ENCODE measurements at regions not wholly inside any gene's neighbourhood (a gene's known extent, or its start where the extent isn't known, plus 50 kb on each side); places are given as distances from the start of the nearest gene placed in this dataset.

DNA sequence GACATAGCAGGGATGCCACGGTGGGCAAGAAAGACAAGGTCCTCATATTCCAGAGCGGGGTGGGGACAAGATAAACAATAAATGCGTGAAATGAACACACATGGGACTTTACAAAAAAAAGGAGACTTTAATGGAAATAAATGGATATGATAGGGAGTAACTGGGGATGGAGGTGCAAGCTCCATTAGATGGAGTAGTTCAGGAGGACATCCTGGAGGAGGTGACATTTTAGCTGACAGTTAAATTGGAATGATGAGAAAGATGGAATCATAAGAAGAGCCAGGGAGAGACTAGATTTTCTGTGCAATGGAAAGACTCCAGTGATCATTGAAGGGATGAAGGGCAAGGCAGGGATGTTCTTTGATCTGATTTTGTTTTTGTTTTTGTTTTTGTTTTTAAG is 83.6 kb upstream of the MYL10 start:
- Histone ChIP-seq H3K27me3 (ENCODE audit: control insufficient read depth, insufficient read depth, low read length) (no peaks in the 10 kb centered on the region), H3K4me3 (ENCODE audit: low read length) (no peak overlapping the region), H3K9me3 (ENCODE audit: control insufficient read depth, low read depth, low read length) (no peaks in the 10 kb centered on the region), H3K36me3 (ENCODE audit: control insufficient read depth, insufficient read depth, low read length) (no peaks in the 10 kb centered on the region), H3K4me1 (ENCODE audit: control insufficient read depth, insufficient read depth, low read length) (peaks cover 12% of the 10 kb centered on the region), H3K27ac (ENCODE audit: low read length) (no peak overlapping the region)
- 83% methylated on average over 2 of the region's 3 CpGs for WGBS (ENCODE audit: insufficient coverage, low lambda C conversion rate)
- DNase-seq, result no peak

DNA sequence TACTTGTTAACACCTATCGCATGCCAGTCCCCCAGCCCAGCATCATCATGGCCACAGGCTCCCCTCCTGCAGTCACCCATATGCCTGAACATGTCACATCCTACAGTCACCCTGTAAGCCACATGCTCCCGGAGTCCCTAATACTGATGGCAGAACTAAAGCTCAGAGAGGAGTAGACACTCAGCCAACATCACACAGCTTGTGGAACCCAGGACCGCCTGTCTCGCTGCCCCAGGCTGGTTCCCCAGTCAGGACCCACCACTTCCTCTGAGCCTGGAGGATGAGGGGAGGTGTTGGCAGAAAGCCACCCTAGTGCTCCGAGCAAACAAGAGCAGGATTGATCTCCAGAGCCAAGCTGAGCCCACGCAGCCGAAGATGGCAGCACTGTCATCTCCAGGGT is 85.0 kb upstream of the MYL10 start:
- no CpG with 5 or more reads among the region's 7 CpGs for WGBS (ENCODE audit: insufficient coverage, low lambda C conversion rate)
- Histone ChIP-seq H3K4me3 (ENCODE audit: low read length) (no peak overlapping the region), H3K27ac (ENCODE audit: low read length) (no peak overlapping the region), H3K4me1 (ENCODE audit: control insufficient read depth, insufficient read depth, low read length) (peaks cover 14% of the 10 kb centered on the region), H3K9me3 (ENCODE audit: control insufficient read depth, low read depth, low read length) (no peaks in the 10 kb centered on the region), H3K27me3 (ENCODE audit: control insufficient read depth, insufficient read depth, low read length) (no peaks in the 10 kb centered on the region), H3K36me3 (ENCODE audit: control insufficient read depth, insufficient read depth, low read length) (no peaks in the 10 kb centered on the region)
- no peak for DNase-seq

DNA sequence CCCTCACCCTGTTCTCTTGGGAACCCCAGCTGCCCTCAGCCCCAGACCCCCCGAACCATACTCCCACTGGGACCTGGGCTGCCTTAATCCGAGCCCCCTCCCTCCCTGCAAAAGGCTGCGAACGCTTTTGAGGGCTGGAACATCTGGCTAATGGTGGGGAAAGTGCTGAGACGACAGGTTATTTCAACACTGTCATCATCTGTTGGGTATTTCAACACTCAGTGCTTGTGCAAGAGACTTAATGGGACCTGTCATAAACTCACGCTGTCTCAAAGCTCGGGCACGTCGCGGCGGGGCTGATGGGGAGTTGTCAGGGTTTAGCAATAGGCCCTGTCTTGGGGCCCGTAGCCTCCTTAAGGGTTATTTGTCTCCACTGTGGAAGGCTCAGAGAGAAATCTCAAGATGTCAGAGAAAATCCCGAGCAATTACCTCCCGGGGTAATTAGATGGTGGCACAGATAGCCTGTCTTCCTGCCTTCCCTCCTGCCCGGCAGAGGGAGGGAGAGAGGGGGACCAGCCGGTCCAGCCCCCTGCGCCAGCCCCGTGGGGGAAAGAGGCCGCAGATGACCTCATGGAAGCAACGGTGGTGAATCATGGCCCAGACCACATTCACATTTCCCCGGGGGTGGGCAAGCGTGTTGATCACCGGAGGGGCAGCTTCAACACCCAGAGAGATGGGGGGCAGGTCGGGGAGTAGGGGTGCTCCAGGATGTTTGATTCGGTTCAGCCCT is 88.7 kb upstream of the MYL10 start:
- H3K9me3 ChIP-seq (ENCODE audit: control insufficient read depth, low read depth, low read length), result no peaks in the 10 kb centered on the region
- WGBS (ENCODE audit: insufficient coverage, low lambda C conversion rate), result no CpG with 5 or more reads among the region's 25 CpGs
- H3K4me1 ChIP-seq (ENCODE audit: control insufficient read depth, insufficient read depth, low read length), result peaks cover 28% of the 10 kb centered on the region
- H3K27me3 ChIP-seq (ENCODE audit: control insufficient read depth, insufficient read depth, low read length), result no peaks in the 10 kb centered on the region
- H3K36me3 ChIP-seq (ENCODE audit: control insufficient read depth, insufficient read depth, low read length), result no peaks in the 10 kb centered on the region
- peak; percentile 96 to 99 for DNase-seq
- peak overlapping the region; percentile 97 for H3K27ac ChIP-seq (ENCODE audit: low read length)
- H3K4me3 ChIP-seq (ENCODE audit: low read length), result no peak overlapping the region

DNA sequence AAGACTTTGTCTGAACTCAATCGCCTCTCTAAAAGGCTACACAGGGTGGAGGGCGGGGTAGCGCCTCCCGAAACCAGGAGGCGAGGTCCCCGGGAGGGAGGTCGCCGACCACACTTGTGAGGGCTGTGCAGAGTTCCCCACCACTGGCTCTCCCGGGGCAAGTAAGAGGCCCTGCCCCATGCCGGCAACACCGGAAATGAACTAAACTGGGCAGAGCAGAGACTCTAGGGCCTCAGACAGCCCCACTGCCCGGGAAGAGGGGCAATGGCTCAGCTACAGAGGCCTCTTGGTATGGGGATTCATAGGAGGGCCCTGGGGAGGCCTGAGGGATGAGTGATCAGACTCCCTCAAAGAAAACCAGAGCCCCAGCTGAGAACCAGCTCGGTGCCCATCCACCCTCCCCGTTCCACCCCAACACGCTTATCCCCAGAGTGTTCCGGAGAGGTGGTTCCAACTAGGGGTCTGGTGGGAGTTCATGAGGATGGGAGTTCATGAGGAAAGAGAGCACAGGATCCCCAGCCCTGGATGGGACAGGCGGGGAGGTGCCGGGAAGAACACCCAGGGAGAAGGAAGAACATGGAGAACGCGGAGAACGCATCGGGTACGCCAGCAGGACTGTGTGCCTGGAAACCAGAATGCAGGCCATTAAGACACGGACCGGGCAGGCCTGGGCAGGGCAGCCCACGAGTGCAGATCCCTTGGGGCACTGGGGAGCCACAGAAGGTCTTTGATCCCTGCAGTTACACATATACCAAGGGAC is 89.4 kb upstream of the MYL10 start:
- Histone ChIP-seq H3K36me3 (ENCODE audit: control insufficient read depth, insufficient read depth, low read length) (no peaks in the 10 kb centered on the region), H3K4me3 (ENCODE audit: low read length) (no peak overlapping the region), H3K4me1 (ENCODE audit: control insufficient read depth, insufficient read depth, low read length) (peaks cover 32% of the 10 kb centered on the region), H3K27me3 (ENCODE audit: control insufficient read depth, insufficient read depth, low read length) (no peaks in the 10 kb centered on the region), H3K27ac (ENCODE audit: low read length) (peak overlapping the region; percentile 97), H3K9me3 (ENCODE audit: control insufficient read depth, low read depth, low read length) (peaks cover 3% of the 10 kb centered on the region)
- no CpG with 5 or more reads among the region's 26 CpGs for WGBS (ENCODE audit: insufficient coverage, low lambda C conversion rate)
- DNase-seq, result peak in 1 of 2 donors; percentile 93

DNA sequence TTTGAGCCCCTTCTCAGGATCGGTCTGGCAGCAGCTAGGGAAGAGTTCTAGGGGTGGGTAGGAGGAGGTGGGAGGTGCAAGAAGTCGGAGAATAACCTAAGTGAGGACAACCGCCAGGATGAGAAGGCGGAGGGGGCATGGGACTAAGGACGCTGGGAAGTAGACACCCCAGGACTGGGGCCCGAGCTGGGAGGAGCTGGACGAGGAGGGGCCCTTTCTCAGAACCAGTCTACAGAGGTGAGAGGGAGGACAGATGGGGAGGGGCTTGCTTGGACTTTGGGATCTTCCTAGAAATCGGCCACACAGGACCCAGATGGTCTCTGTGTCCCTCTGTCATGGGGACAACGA is 90.0 kb upstream of the MYL10 start:
- peak in 1 of 2 donors; percentile 97 for DNase-seq
- Histone ChIP-seq H3K9me3 (ENCODE audit: control insufficient read depth, low read depth, low read length) (peaks cover 8% of the 10 kb centered on the region), H3K27ac (ENCODE audit: low read length) (peak overlapping the region; percentile 97)

GRCh38 chr7:101720324-101720723 is 91.2 kb upstream of the MYL10 start:
- Histone ChIP-seq H3K9me3 (ENCODE audit: control insufficient read depth, low read depth, low read length) (peaks cover 8% of the 10 kb centered on the region), H3K4me1 (ENCODE audit: control insufficient read depth, insufficient read depth, low read length) (peaks cover 32% of the 10 kb centered on the region), H3K4me3 (ENCODE audit: low read length) (no peak overlapping the region), H3K27ac (ENCODE audit: low read length) (peak overlapping the region; percentile 97), H3K27me3 (ENCODE audit: control insufficient read depth, insufficient read depth, low read length) (no peaks in the 10 kb centered on the region), H3K36me3 (ENCODE audit: control insufficient read depth, insufficient read depth, low read length) (no peaks in the 10 kb centered on the region)
- no peak for DNase-seq
- WGBS (ENCODE audit: insufficient coverage, low lambda C conversion rate), result no CpG with 5 or more reads among the region's 5 CpGs

More for the DNA sequence above, 90.0 kb upstream of the MYL10 start:
- H3K4me1 ChIP-seq (ENCODE audit: control insufficient read depth, insufficient read depth, low read length), result peaks cover 32% of the 10 kb centered on the region
- WGBS (ENCODE audit: insufficient coverage, low lambda C conversion rate), result no CpG with 5 or more reads among the region's 9 CpGs
- H3K36me3 ChIP-seq (ENCODE audit: control insufficient read depth, insufficient read depth, low read length), result no peaks in the 10 kb centered on the region
- H3K27me3 ChIP-seq (ENCODE audit: control insufficient read depth, insufficient read depth, low read length), result no peaks in the 10 kb centered on the region
- no peak overlapping the region for H3K4me3 ChIP-seq (ENCODE audit: low read length)

GRCh38 chr7:101722247-101722646 is 93.2 kb upstream of the MYL10 start:
- H3K9me3 ChIP-seq (ENCODE audit: control insufficient read depth, low read depth, low read length), result peaks cover 8% of the 10 kb centered on the region
- peak overlapping the region; percentile 24 for H3K27ac ChIP-seq (ENCODE audit: low read length)
- no peaks in the 10 kb centered on the region for H3K27me3 ChIP-seq (ENCODE audit: control insufficient read depth, insufficient read depth, low read length)
- peak in 1 of 2 donors; percentile 43 for DNase-seq
- H3K36me3 ChIP-seq (ENCODE audit: control insufficient read depth, insufficient read depth, low read length), result no peaks in the 10 kb centered on the region
- no CpG with 5 or more reads among the region's 21 CpGs for WGBS (ENCODE audit: insufficient coverage, low lambda C conversion rate)
- peaks cover 31% of the 10 kb centered on the region for H3K4me1 ChIP-seq (ENCODE audit: control insufficient read depth, insufficient read depth, low read length)
- no peak overlapping the region for H3K4me3 ChIP-seq (ENCODE audit: low read length)

DNA sequence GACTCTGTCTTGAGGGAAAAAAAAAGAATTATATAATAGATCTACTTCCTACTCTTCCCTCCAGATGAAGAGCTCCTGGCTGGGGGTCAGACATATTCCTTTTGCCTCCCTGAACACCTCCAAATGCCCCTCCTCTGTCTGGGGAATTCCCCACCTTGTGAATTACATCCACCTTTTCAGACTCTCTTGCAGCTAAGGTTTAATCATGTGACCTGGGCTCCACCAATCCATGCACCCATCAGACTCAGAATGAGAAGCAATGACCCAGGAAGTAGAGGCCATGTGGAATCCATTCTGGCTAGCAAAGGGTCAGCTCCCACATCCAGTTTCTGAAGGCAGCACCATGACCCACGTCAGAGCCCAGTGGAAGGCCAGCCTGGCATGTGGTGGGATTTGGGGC is 93.6 kb upstream of the CUX1 start:
- no peaks in the 10 kb centered on the region for H3K27me3 ChIP-seq (ENCODE audit: control insufficient read depth, insufficient read depth, low read length)
- no peak overlapping the region for H3K4me3 ChIP-seq (ENCODE audit: low read length)
- H3K36me3 ChIP-seq (ENCODE audit: control insufficient read depth, insufficient read depth, low read length), result no peaks in the 10 kb centered on the region
- no peak for DNase-seq
- no peak overlapping the region for H3K27ac ChIP-seq (ENCODE audit: low read length)
- WGBS (ENCODE audit: insufficient coverage, low lambda C conversion rate), result no CpG with 5 or more reads among the region's 1 CpG
- H3K4me1 ChIP-seq (ENCODE audit: control insufficient read depth, insufficient read depth, low read length), result peaks cover 27% of the 10 kb centered on the region
- H3K9me3 ChIP-seq (ENCODE audit: control insufficient read depth, low read depth, low read length), result peaks cover 8% of the 10 kb centered on the region

DNA sequence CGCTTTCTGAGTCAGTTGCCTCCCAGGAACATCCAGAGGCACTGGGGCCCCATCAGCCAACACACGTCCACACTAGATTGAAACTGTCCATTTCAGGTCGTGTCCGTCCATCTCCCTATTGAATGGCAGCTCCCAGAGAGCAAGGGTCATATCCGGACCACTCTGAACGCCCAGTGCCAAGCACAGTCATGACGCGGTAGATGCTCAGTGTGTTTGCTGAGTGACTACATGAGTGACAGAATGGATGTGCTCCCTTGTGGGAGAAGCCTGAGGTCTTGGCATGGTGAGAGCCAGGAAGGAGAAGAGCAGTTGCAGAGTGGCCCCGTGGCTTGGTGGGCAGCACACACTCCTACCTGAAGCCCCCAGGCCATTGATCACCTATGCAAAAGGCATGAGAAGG is 92.5 kb upstream of the CUX1 start:
- Histone ChIP-seq H3K36me3 (ENCODE audit: control insufficient read depth, insufficient read depth, low read length) (no peaks in the 10 kb centered on the region), H3K27me3 (ENCODE audit: control insufficient read depth, insufficient read depth, low read length) (no peaks in the 10 kb centered on the region), H3K4me3 (ENCODE audit: low read length) (no peak overlapping the region), H3K27ac (ENCODE audit: low read length) (no peak overlapping the region), H3K4me1 (ENCODE audit: control insufficient read depth, insufficient read depth, low read length) (peaks cover 34% of the 10 kb centered on the region), H3K9me3 (ENCODE audit: control insufficient read depth, low read depth, low read length) (peaks cover 8% of the 10 kb centered on the region)
- no CpG with 5 or more reads among the region's 9 CpGs for WGBS (ENCODE audit: insufficient coverage, low lambda C conversion rate)
- no peak for DNase-seq

DNA sequence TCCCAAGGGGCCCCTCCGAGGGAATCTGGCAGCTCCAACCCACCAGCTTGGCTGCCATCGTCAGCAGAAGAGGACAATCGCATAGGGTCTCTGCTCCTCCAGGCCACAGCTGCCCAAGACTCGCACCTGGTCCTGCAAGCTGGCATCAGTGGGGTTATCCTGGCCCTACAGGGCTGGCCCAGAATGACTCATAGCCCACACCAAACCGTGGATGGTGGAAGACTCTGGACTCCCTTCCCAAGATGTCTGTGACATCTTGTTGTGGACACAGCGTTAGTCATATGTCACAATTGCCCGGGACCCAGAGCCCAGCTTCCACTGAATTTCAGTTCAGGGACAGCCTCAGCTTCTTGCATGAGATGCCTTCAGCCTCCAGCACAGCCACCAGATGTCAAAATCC is 91.5 kb upstream of the CUX1 start:
- no peaks in the 10 kb centered on the region for H3K27me3 ChIP-seq (ENCODE audit: control insufficient read depth, insufficient read depth, low read length)
- H3K9me3 ChIP-seq (ENCODE audit: control insufficient read depth, low read depth, low read length), result peaks cover 8% of the 10 kb centered on the region
- DNase-seq, result no peak
- H3K4me3 ChIP-seq (ENCODE audit: low read length), result no peak overlapping the region
- H3K4me1 ChIP-seq (ENCODE audit: control insufficient read depth, insufficient read depth, low read length), result peaks cover 32% of the 10 kb centered on the region
- WGBS (ENCODE audit: insufficient coverage, low lambda C conversion rate), result no CpG with 5 or more reads among the region's 7 CpGs
- H3K36me3 ChIP-seq (ENCODE audit: control insufficient read depth, insufficient read depth, low read length), result no peaks in the 10 kb centered on the region
- H3K27ac ChIP-seq (ENCODE audit: low read length), result no peak overlapping the region

All from large intestine (tissue), 3 donors.